IMR-90 (cell line): ENCODE measurements at regions not wholly inside any gene's neighbourhood (a gene's known extent, or its start where the extent isn't known, plus 50 kb on each side); places are given as distances from the start of the nearest gene placed in this dataset.

Experiments used
- ATAC-seq: fragments of 200-7000 bp; cut with Tn5 transposase; 2 replicates; pipeline ENCODE4 v1.9.1; 2020; ENCODE audit warnings: low read depth, mild to moderate bottlenecking, moderate library complexity
- BruUV-seq: library from RNA; stranded (reverse); fragments of 400-500 nt; replicated peaks from 2 replicates; lab custom pipeline; 2021; lab: Mats Ljungman, UMichigan
- CTCF ChIA-PET: fragments of 300-600 bp; formaldehyde crosslinking; extraction: SDS; loops from one replicate; lab custom pipeline; 2021; ENCODE audit warnings: antibody characterized with exemption; lab: Yijun Ruan, JAX
- POLR2A ChIA-PET: fragments of 300-600 bp; sonication (Branson Sonifier 250); formaldehyde crosslinking; loops from one replicate; lab custom pipeline; 2022; ENCODE audit warnings: antibody characterized with exemption; ENCODE audit not compliant: unreplicated experiment; lab: Charles Lee
- DNase-seq: peaks from one replicate; pipeline ENCODE4 v3.0.0; 2013
- H2AFZ ChIP-seq: replicated peaks from 2 replicates; pipeline ENCODE3; 2013; ENCODE audit warnings: low read length, mild to moderate bottlenecking; ENCODE audit not compliant: poor library complexity
- H2AK5ac ChIP-seq: 2 replicates; pipeline ENCODE4 v1.6.1; 2013; ENCODE audit warnings: low read depth, low read length, inconsistent platforms
- H2AK9ac ChIP-seq: replicated peaks from 2 replicates; pipeline ENCODE3; 2013; ENCODE audit warnings: mild to moderate bottlenecking, low read depth, low read length, moderate library complexity; ENCODE audit not compliant: poor library complexity
- H2BK120ac ChIP-seq: 2 replicates; pipeline ENCODE4 v1.6.1; 2013; ENCODE audit warnings: low read depth, low read length, inconsistent platforms
- H2BK15ac ChIP-seq: 3 replicates; pipeline ENCODE4 v1.6.1; 2013; ENCODE audit warnings: low read depth, low read length, inconsistent platforms
- H2BK20ac ChIP-seq: 2 replicates; pipeline ENCODE4 v1.6.1; 2013; ENCODE audit warnings: low read depth, mild to moderate bottlenecking, inconsistent platforms, low read length, moderate library complexity
- H2BK5ac ChIP-seq: 2 replicates; pipeline ENCODE4 v1.6.1; 2013; ENCODE audit warnings: mild to moderate bottlenecking, low read depth, low read length, inconsistent platforms; ENCODE audit not compliant: poor library complexity, severe bottlenecking
- H3K14ac ChIP-seq: replicated peaks from 2 replicates; pipeline ENCODE4 v1.6.1; 2013; ENCODE audit warnings: low read depth, low read length, inconsistent platforms
- H3K18ac ChIP-seq: 2 replicates; pipeline ENCODE4 v1.6.1; 2013; ENCODE audit warnings: low read depth, low read length, control low read depth
- H3K23ac ChIP-seq: 2 replicates; pipeline ENCODE4 v1.6.1; 2013; ENCODE audit warnings: low read depth, low read length, inconsistent platforms
- H3K27ac ChIP-seq: 2 replicates; pipeline ENCODE4 v1.5.1; 2013; ENCODE audit warnings: mild to moderate bottlenecking, control low read depth, low read length; ENCODE audit not compliant: insufficient read depth
- H3K27me3 ChIP-seq: 2 replicates; pipeline ENCODE4 v1.6.1; 2013; ENCODE audit warnings: low read length; ENCODE audit not compliant: control insufficient read depth, insufficient read depth
- H3K36me3 ChIP-seq: 2 replicates; pipeline ENCODE4 v1.6.1; 2013; ENCODE audit warnings: low read length, mixed read lengths; ENCODE audit not compliant: control insufficient read depth, insufficient read depth
- H3K4ac ChIP-seq: 2 replicates; pipeline ENCODE4 v1.6.1; 2013; ENCODE audit warnings: low read depth, low read length, inconsistent platforms
- H3K4me1 ChIP-seq: 2 replicates; pipeline ENCODE4 v1.6.1; 2013; ENCODE audit warnings: low read length, mixed read lengths; ENCODE audit not compliant: control insufficient read depth, insufficient read depth
- H3K4me2 ChIP-seq: 2 replicates; pipeline ENCODE4 v1.6.1; 2013; ENCODE audit warnings: low read depth, mild to moderate bottlenecking, control low read depth, low read length, moderate library complexity
- H3K4me3 ChIP-seq: 2 replicates; pipeline ENCODE4 v1.5.1; 2013; ENCODE audit warnings: low read depth, mild to moderate bottlenecking, control low read depth, low read length, moderate library complexity; ENCODE audit not compliant: insufficient read depth
- H3K56ac ChIP-seq: 2 replicates; pipeline ENCODE4 v1.6.1; 2013; ENCODE audit warnings: low read length, inconsistent platforms; ENCODE audit not compliant: insufficient read depth; ENCODE audit errors: extremely low read depth
- H3K79me1 ChIP-seq, 2 experiments: 2 replicates each; pipeline ENCODE4 v1.6.1; 2013; ENCODE audit warnings: low read length in 2 of 2, inconsistent platforms in 1 of 2, low read depth in 1 of 2
- H3K9ac ChIP-seq: 2 replicates; pipeline ENCODE4 v1.6.1; 2013; ENCODE audit warnings: low read depth, low read length, control low read depth
- H3K9me1 ChIP-seq: 2 replicates; pipeline ENCODE4 v1.6.1; 2013; ENCODE audit warnings: low read length, inconsistent platforms; ENCODE audit not compliant: insufficient read depth
- H3K9me3 ChIP-seq: 2 replicates; pipeline ENCODE4 v1.6.1; 2013; ENCODE audit warnings: low read length; ENCODE audit not compliant: control insufficient read depth, insufficient read depth
- H4K20me1 ChIP-seq: 2 replicates; pipeline ENCODE4 v1.6.1; 2013; ENCODE audit warnings: low read length, inconsistent platforms; ENCODE audit not compliant: insufficient read depth
- H4K5ac ChIP-seq: 2 replicates; pipeline ENCODE4 v1.6.1; 2013; ENCODE audit warnings: mild to moderate bottlenecking, low read depth, low read length, control low read depth
- H4K8ac ChIP-seq, 2 experiments: 2 replicates each; pipeline ENCODE4 v1.6.1; 2013; ENCODE audit warnings: low read depth in 2 of 2, low read length in 2 of 2, control low read depth in 1 of 2, inconsistent platforms in 1 of 2
- H4K91ac ChIP-seq: 2 replicates; pipeline ENCODE4 v1.6.1; 2013; ENCODE audit warnings: low read depth, low read length, inconsistent platforms; ENCODE audit not compliant: insufficient read depth
- BHLHE40 ChIP-seq: fragments of 150-350 bp; IDR thresholded peaks from 2 replicates; pipeline ENCODE4 v1.6.1; 2016; ENCODE audit warnings: mild to moderate bottlenecking, low read depth, low read length
- RCOR1 ChIP-seq: IDR thresholded peaks from 2 replicates; pipeline ENCODE4 v1.6.1; 2012; ENCODE audit warnings: mild to moderate bottlenecking, low read length, improper control_type of control experiment; ENCODE audit not compliant: insufficient replicate concordance
- WGBS, 2 experiments: methylation state at CpG; one replicate each; pipeline versions ENCODE4 v1.1.5 to v1.1.7; 2013; ENCODE audit warnings: missing lambda C conversion rate in 2 of 2; ENCODE audit not compliant: insufficient read length in 1 of 2; ENCODE audit errors: extremely low coverage in 2 of 2; 5-methylcytosine and 5-hydroxymethylcytosine counted together
- dilution Hi-C: fragments of 300-500 bp; cut with HindIII; formaldehyde crosslinking; loops from one replicate; pipeline ENCODE4 v1.14.3; 2018; ENCODE audit warnings: low sequenced_read_pairs; ENCODE audit not compliant: unreplicated experiment
- in situ Hi-C: fragments of 300-500 bp; cut with MboI; formaldehyde crosslinking; loops from 3 replicates; pipeline ENCODE4 v1.14.3; 2019; ENCODE audit warnings: low sequenced_read_pairs, inconsistent platforms, mixed read lengths
- intact Hi-C: fragments of 100-400 bp; cut with micrococcal nuclease; formaldehyde crosslinking; loops from 2 replicates; pipeline ENCODE4 v1.10.0; 2022
- TF ChIP-seq, protein P1 (sequence below): fragments of 150-350 bp; IDR thresholded peaks from 2 replicates; pipeline ENCODE4 v1.6.1; 2017; ENCODE audit warnings: mild to moderate bottlenecking, antibody characterized with exemption, low read length, low read depth

- dilution Hi-C loops (no loop called here), in situ Hi-C loops (no loop called here), intact Hi-C loops (no loop called here)
- Histone ChIP-seq H3K18ac (no peak overlapping the region), H2BK20ac (no peak overlapping the region), H2AK9ac (no peak overlapping the region), H3K4me1 (no peaks in the 10 kb centered on the region), H4K5ac (no peak overlapping the region), H3K9me1 (no peaks in the 10 kb centered on the region), H3K4me2 (no peak overlapping the region), H2AK5ac (no peak overlapping the region), H4K20me1 (no peaks in the 10 kb centered on the region), H3K9ac (no peak overlapping the region), H3K79me1 (no peaks in the 10 kb centered on the region), H3K4ac (no peak overlapping the region), H4K8ac (no peak overlapping the region), H3K14ac (no peak overlapping the region), H2BK15ac (no peak overlapping the region), H2AFZ (no peak overlapping the region), H2BK120ac (no peak overlapping the region), H3K36me3 (no peaks in the 10 kb centered on the region), H4K91ac (no peak overlapping the region), H3K56ac (no peak overlapping the region), H3K9me3 (peaks cover 4% of the 10 kb centered on the region; the same call in 1 of the 2 replicates), H3K27ac (no peak overlapping the region), H3K4me3 (no peak overlapping the region), H2BK5ac (no peak overlapping the region), H3K23ac (no peak overlapping the region), H3K27me3 (peaks cover 34% of the 10 kb centered on the region)
- WGBS, 2 experiments = no CpG with 5 or more reads among the region's 4 CpGs
- no TSS peak for BruUV-seq
- ChIA-PET POLR2A (no interaction called here), CTCF (no interaction called here)
- TF ChIP-seq, protein P1, sequence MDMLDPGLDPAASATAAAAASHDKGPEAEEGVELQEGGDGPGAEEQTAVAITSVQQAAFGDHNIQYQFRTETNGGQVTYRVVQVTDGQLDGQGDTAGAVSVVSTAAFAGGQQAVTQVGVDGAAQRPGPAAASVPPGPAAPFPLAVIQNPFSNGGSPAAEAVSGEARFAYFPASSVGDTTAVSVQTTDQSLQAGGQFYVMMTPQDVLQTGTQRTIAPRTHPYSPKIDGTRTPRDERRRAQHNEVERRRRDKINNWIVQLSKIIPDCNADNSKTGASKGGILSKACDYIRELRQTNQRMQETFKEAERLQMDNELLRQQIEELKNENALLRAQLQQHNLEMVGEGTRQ = no peak
- no peak for TF ChIP-seq RCOR1
- no peak for TF ChIP-seq BHLHE40
- no peak for ATAC-seq
- DNase-seq = no peak
Measured at GRCh38 chr12:124243936-124244335, 51.0 kb upstream of the RFLNA start.
